HG02970 (cell line): ENCODE measurements at regions not wholly inside any gene's neighbourhood (a gene's known extent, or its start where the extent isn't known, plus 50 kb on each side); places are given as distances from the start of the nearest gene placed in this dataset.

Source experiments
- ATAC-seq: cut with Tn5 transposase; IDR thresholded peaks from one replicate; pipeline ENCODE4 v1.9.1; 2021; ENCODE audit warnings: mild to moderate bottlenecking, moderate library complexity, moderate number of reproducible peaks; ENCODE audit not compliant: unreplicated experiment, low FRiP score

GRCh38 chr9:18362901-18363685 lies 110.9 kb upstream of the ADAMTSL1 start:
- ATAC-seq: no peak

DNA sequence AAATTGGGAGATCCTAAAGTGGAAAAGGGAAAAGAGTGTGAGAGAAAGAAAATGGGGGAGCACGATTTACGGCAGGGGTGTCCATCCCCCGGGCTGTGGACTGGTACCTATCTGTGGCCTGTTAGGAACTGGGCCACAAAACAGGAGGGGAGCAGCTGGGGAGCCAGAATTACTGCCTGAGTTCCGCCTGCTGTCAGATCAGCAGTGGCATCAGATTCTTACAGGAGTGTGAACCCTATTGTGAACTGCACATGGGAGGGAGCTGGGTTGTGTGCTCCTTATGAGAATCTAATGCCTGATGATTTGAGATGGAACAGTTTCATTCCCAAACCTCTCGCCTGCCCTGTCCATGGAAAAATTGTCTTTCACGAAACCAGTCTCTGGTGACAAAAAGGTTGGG lies 108.3 kb upstream of the ADAMTSL1 start:
- ATAC-seq: no peak

DNA sequence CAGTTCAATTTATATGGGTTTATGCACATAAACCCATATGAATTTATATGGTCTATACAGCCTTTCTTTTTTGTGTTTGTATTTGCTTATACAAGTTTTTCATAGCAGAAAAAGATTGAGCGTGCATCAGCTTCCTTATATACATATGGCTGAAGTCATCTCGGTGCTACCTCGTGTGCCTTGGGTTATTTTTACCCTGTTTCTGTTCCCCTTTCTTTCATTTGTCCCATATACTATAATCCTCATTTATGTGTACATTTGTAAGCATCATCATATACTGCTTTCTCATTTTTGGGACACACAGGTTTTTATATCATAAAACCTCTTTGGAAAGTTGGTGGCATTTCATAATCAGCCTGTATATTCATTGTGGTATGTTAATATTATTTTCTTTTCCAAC lies 107.8 kb upstream of the ADAMTSL1 start:
- ATAC-seq: no peak

DNA sequence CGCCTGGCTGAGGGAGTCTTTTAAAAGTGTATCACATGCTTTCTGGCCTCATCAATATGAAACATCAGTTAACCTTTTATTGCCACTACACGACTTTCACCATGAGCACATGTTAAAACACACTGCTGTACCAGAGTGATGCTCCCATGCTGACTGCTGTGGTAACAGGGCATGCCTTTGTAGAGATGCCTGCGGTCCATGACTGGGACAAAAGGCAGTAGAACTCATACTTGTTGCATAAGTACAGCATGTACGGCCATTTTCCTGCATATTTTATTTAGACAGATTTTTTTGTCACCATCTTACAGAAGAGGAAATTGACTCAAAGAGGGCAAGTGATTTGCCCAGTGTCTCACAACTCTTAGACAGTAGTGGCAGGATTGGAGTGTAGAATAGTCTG lies 105.7 kb upstream of the ADAMTSL1 start:
- no peak for ATAC-seq

DNA sequence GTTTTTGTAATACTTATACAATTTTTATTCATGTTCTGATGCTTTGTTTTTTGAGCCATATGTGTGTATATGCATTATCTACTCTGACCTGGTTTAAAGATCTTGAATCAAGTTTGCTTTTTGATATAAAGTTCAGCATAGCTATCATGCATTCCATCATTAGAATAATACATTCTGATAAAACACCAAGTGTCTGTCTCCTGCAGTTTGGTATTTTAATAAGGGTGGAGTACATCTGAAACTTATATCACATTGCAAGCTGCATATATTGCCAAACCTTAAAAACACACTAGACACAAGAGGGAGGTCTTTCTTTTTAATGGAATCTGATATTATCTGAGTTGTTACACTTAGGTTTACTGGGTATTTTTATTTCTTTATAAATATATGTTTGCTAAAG lies 102.8 kb upstream of the ADAMTSL1 start:
- no peak for ATAC-seq

DNA sequence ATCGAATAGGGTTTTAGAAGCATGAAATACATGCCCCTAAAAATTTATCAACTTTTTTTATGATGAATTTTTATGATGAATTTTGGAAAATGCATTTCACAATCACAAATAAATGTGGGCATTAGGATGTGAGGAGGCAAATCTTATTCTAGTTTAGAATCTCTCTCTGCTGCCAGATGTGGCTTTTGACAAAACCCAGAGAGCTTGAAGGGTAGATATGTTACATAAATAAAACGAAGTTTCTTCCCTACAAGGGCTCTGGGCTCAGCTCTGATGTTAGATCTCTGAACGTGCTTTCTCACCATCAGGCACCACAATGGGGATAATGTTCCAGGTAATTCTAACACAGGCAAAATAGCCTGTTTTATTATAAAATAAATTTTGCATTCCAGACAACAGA lies 102.3 kb upstream of the ADAMTSL1 start:
- no peak for ATAC-seq

- ATAC-seq: no peak
Measured at GRCh38 chr9:18379073-18379811, 94.7 kb upstream of the ADAMTSL1 start.

DNA sequence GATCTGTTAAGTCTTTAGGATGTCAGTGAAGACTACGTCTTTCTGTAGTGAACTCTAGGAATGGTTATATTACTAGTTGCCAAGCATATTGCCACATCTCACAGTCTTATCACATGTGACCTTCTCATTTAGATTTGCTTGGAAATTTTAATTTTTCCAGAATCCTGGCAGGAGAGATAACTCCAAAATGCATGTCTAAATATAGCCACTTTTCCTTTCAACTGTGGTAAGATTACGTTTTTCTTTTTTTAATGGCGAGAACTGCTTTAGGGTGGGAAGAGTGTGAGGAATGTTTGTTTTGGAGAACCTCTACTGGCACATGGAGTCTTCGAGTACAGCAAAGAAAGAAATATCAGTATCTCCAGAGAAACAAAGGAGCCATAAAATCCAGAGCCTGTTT lies 91.7 kb upstream of the ADAMTSL1 start:
- no peak for ATAC-seq

GRCh38 chr9:18384066-18384465 lies 89.9 kb upstream of the ADAMTSL1 start:
- no peak for ATAC-seq

GRCh38 chr9:18385696-18386490 lies 88.1 kb upstream of the ADAMTSL1 start:
- ATAC-seq: no peak

GRCh38 chr9:18390393-18390792 lies 83.6 kb upstream of the ADAMTSL1 start:
- ATAC-seq: no peak

- ATAC-seq: no peak
Measured at GRCh38 chr9:18393340-18394130, 80.4 kb upstream of the ADAMTSL1 start.

DNA sequence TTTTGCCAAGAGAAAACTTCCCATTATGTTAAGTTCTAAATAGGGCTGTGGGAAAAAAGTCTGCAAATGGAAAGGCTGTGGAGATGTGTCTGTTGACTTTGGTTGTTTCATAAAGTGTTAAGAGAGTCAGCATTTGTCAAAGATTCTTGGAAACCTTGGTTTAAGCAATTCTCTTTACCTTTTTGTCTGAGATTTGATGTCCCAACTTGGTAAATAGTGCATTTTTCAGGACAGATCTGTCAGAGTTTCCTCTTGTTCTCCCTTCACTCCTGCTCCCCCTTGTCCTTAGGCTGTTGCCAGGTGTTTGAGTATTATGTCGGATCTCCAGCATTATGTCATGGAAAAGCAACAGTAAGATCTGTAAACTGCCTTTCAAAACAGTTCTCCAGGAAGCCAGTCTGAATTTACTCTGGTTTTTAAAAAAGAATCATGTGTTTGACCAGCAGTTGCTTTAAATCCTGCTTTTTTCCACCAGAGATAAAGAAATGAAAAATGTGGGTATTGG lies 79.1 kb upstream of the ADAMTSL1 start:
- no peak for ATAC-seq

- ATAC-seq: no peak
Measured at GRCh38 chr9:18396102-18396728, 77.7 kb upstream of the ADAMTSL1 start.

DNA sequence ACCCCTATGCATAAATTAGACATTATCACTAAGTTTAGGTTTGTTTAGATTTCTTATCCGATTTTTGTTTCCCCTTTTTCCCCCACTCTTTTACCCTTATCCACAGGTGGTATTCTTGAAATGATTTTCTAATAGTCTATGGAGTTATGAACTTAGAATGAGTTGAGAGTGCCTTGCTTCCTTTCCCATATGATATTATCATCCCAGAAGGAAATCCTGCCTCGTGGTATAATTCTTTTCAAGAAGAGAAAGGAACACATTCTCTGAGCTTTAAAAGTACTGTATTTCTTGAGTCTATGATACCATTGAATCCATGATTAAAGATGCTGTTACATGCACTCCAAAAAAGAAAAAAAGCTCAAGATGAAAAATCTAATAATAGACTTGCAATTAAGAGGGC lies 76.9 kb upstream of the ADAMTSL1 start:
- no peak for ATAC-seq

GRCh38 chr9:18398038-18398437 lies 75.9 kb upstream of the ADAMTSL1 start:
- ATAC-seq: no peak

DNA sequence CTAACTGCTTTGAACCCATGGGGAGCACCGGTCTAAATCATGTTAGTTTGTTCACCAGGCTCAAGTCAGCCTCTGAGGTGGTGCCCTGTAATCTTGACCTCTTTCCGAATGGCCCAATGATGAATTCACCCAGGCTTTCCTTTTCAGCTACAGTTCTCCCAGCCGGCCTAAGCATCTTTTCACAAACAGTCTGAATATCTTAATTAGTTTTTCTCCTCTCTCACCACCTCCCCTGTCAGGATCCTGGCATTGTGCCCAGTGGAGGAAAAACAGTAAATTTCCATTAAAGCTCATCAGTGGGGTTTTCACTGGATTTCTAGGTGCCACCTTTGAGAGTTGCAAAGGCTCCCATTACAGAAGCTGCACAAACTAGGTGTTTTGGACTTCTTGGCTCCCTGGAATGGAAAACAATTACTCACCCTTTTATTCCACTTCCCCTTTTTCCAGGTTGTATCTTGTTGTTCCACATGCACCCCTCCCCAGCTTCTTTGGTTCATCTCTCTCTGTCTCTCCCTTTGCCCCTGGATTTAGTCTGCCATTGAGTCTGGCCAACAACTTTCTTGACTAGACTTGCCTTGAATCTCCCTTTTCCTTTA lies 69.4 kb upstream of the ADAMTSL1 start:
- ATAC-seq: no peak

- no peak for ATAC-seq
Measured at GRCh38 chr9:18405240-18405639, 68.7 kb upstream of the ADAMTSL1 start.

GRCh38 chr9:18410983-18411382 lies 63.0 kb upstream of the ADAMTSL1 start:
- ATAC-seq: no peak
